Smooth muscle cell (in vitro differentiated cells): ENCODE measurements at regions not wholly inside any gene's neighbourhood (a gene's known extent, or its start where the extent isn't known, plus 50 kb on each side); places are given as distances from the start of the nearest gene placed in this dataset.

Source experiments
- DNase-seq: peaks from one replicate; lab custom pipeline; 2025; ENCODE audit not compliant: unreplicated experiment; lab: John Stamatoyannopoulos, UW
- H2AFZ ChIP-seq: fragments of 200-600 bp; sonication (generic); 2 replicates; pipeline ENCODE4 v1.6.0; 2016; ENCODE audit warnings: antibody characterized with exemption, low read depth, mild to moderate bottlenecking
- H3F3A ChIP-seq: fragments of 200-600 bp; sonication (generic); 2 replicates; pipeline ENCODE4 v1.6.0; 2017; ENCODE audit warnings: antibody characterized with exemption, low read depth
- H3K27ac ChIP-seq: fragments of 200-600 bp; sonication (generic); 2 replicates; pipeline ENCODE4 v1.5.1; 2016; ENCODE audit warnings: low read depth, mild to moderate bottlenecking
- H3K27me3 ChIP-seq: fragments of 200-600 bp; sonication (generic); 2 replicates; pipeline ENCODE4 v1.6.1; 2016; ENCODE audit warnings: low read depth, mild to moderate bottlenecking
- H3K36me3 ChIP-seq: fragments of 200-600 bp; sonication (generic); 2 replicates; pipeline ENCODE4 v1.5.1; 2016; ENCODE audit warnings: low read depth
- H3K4me1 ChIP-seq: fragments of 200-600 bp; sonication (generic); 2 replicates; pipeline ENCODE4 v1.5.1; 2016; ENCODE audit warnings: low read depth
- H3K4me2 ChIP-seq: fragments of 200-600 bp; sonication (generic); 2 replicates; pipeline ENCODE4 v1.6.0; 2016; ENCODE audit warnings: mild to moderate bottlenecking
- H3K4me3 ChIP-seq: fragments of 200-600 bp; sonication (generic); 2 replicates; pipeline ENCODE4 v1.5.1; 2016; ENCODE audit warnings: mild to moderate bottlenecking
- H3K79me2 ChIP-seq: fragments of 200-600 bp; sonication (generic); 2 replicates; pipeline ENCODE4 v1.6.0; 2016; ENCODE audit warnings: low read depth, mild to moderate bottlenecking
- H3K9ac ChIP-seq: fragments of 200-600 bp; sonication (generic); 2 replicates; pipeline ENCODE4 v1.6.0; 2016; ENCODE audit warnings: low read depth
- H3K9me3 ChIP-seq: fragments of 200-600 bp; sonication (generic); replicated peaks from 2 replicates; pipeline ENCODE4 v1.5.1; 2016; ENCODE audit warnings: low read depth
- H4K20me1 ChIP-seq: fragments of 200-600 bp; sonication (generic); 2 replicates; pipeline ENCODE4 v1.6.0; 2016; ENCODE audit warnings: low read depth
- WGBS: methylation state at CpG from one replicate; pipeline ENCODE4 v1.1.7; 2016; ENCODE audit warnings: low lambda C conversion rate; 5-methylcytosine and 5-hydroxymethylcytosine counted together
- TF ChIP-seq, protein P1 (sequence below): fragments of 200-600 bp; sonication (generic); IDR thresholded peaks from 2 replicates; pipeline ENCODE4 v1.5.1; 2017; ENCODE audit warnings: borderline replicate concordance, mild to moderate bottlenecking, antibody characterized with exemption; ENCODE audit not compliant: insufficient read depth, poor library complexity, severe bottlenecking

DNA sequence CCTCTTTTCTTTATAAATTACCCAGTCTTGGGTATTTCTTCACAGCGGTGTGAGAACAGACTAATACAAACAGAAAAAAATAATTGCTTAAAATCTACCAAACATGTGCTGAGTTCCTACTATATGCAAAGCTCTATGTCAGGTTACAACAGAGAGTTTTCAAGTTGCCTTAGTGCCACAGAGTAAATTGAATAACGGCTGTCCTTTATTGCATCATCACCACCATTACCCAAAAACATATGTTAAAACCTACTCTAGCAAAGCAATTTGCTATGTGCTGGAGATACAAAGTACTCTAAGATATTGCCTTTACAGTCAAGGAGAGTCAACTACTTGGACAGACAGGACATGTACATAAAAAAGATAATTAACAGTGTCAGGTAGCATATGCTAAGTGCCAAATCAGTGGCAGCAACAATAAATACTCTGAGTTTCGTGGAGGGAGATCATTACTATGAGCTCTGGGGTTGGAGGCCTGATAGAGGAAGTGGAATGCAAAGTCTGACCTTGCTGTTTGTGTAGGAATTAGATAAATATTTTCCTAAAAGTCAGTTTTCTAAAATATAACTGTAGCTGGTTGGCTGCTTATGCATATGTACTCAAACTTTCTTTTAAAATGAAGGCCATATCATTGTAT is 1058.7 kb upstream of the WWC1 start:
- no peak overlapping the region for H2AFZ ChIP-seq
- TF ChIP-seq, protein P1, sequence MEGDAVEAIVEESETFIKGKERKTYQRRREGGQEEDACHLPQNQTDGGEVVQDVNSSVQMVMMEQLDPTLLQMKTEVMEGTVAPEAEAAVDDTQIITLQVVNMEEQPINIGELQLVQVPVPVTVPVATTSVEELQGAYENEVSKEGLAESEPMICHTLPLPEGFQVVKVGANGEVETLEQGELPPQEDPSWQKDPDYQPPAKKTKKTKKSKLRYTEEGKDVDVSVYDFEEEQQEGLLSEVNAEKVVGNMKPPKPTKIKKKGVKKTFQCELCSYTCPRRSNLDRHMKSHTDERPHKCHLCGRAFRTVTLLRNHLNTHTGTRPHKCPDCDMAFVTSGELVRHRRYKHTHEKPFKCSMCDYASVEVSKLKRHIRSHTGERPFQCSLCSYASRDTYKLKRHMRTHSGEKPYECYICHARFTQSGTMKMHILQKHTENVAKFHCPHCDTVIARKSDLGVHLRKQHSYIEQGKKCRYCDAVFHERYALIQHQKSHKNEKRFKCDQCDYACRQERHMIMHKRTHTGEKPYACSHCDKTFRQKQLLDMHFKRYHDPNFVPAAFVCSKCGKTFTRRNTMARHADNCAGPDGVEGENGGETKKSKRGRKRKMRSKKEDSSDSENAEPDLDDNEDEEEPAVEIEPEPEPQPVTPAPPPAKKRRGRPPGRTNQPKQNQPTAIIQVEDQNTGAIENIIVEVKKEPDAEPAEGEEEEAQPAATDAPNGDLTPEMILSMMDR, result no peak

DNA sequence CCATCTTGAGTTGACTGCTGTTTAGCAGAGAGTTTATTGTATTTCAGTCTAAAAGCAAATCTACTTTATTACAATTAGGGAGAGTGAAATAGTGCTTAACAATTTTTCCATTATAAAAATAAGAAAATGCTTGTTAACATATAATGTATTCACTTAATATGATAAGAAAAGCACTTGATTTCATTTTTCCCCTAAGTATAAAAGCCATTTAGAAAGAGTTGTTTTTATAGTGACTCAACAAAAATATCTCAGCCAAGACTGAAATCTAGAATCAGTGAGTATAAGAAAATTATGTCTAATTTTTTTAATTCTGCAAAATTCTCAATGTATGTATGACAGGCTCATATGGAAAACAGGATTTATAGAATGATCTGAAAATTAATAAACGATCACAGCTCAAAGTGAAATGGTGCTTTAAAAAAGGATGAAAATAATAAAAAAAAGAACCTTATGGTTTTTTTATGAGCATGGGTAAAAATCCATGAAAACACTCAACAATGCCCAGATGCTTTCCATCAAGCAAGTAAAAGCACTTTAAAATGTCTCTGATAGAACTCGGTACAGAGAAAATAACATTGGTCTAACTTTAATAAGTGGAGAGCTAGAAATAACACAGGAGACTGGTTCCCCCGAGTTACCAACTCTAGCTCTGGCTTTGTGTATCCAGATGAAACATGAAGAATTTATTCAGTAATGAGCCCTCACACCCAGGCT is 1057.8 kb upstream of the WWC1 start:
- H3K4me1 ChIP-seq, result no peaks in the 10 kb centered on the region
- H3K79me2 ChIP-seq, result no peaks in the 10 kb centered on the region
- no peaks in the 10 kb centered on the region for H3K27me3 ChIP-seq
- no peak overlapping the region for H3K27ac ChIP-seq
- 92% methylated on average over 3 of the region's 3 CpGs for WGBS
- no peak overlapping the region for H3K4me3 ChIP-seq
- H3K36me3 ChIP-seq, result no peaks in the 10 kb centered on the region
- no peaks in the 10 kb centered on the region for H3F3A ChIP-seq
- no peak for DNase-seq
- no peak overlapping the region for H3K4me2 ChIP-seq
- no peaks in the 10 kb centered on the region for H3K9me3 ChIP-seq
- no peaks in the 10 kb centered on the region for H4K20me1 ChIP-seq
- H2AFZ ChIP-seq, result no peak overlapping the region
- TF ChIP-seq, protein P1, result no peak
- H3K9ac ChIP-seq, result no peak overlapping the region

More for the DNA sequence above, 1058.7 kb upstream of the WWC1 start:
- no peaks in the 10 kb centered on the region for H3F3A ChIP-seq
- no peak overlapping the region for H3K27ac ChIP-seq
- H3K79me2 ChIP-seq, result no peaks in the 10 kb centered on the region
- no peak overlapping the region for H3K4me3 ChIP-seq
- H3K9me3 ChIP-seq, result no peaks in the 10 kb centered on the region
- H3K36me3 ChIP-seq, result no peaks in the 10 kb centered on the region
- WGBS, result 70% methylated on average over 3 of the region's 3 CpGs
- H3K4me2 ChIP-seq, result no peak overlapping the region
- DNase-seq, result no peak
- H3K4me1 ChIP-seq, result no peaks in the 10 kb centered on the region
- no peaks in the 10 kb centered on the region for H3K27me3 ChIP-seq
- no peak overlapping the region for H3K9ac ChIP-seq
- no peaks in the 10 kb centered on the region for H4K20me1 ChIP-seq

DNA sequence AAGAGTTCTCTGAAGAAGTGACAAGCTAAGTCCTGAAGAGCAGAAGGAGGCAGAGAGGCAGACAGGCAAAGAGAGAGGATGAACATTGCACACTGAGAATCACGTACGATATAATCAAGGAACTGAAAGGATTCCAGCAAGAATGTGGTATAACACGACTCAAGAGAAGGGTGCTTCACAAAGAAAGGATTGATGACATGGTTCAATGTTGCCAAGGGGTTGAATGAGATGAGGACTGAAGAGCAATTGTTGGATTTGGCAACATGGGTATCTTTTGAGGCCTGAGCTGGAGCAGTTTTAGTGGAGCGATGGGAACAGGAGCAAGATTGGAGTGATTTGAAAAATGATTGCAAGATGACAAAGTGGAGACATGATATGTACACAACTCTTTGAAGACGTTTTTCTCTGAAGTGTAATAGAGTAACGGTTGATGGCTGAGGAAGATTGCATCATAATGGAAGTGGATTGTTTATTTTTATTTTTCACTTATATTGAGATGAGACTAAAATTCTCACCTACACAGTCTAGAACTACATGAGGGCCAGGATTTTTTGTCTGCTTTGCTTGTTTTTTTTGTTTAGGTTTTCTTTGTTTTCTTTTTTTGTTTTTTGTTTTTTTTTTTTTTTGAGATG is 1049.9 kb upstream of the WWC1 start:
- no peaks in the 10 kb centered on the region for H3K36me3 ChIP-seq
- H3K9me3 ChIP-seq, result no peaks in the 10 kb centered on the region
- no peaks in the 10 kb centered on the region for H3K4me1 ChIP-seq
- H2AFZ ChIP-seq, result no peak overlapping the region
- no peak overlapping the region for H3K4me3 ChIP-seq
- WGBS, result 90% methylated on average over 6 of the region's 6 CpGs
- TF ChIP-seq, protein P1, result no peak
- DNase-seq, result no peak
- H3K79me2 ChIP-seq, result no peaks in the 10 kb centered on the region
- H3K4me2 ChIP-seq, result no peak overlapping the region
- H3K27ac ChIP-seq, result no peak overlapping the region
- H3K27me3 ChIP-seq, result no peaks in the 10 kb centered on the region
- no peak overlapping the region for H3K9ac ChIP-seq
- H4K20me1 ChIP-seq, result no peaks in the 10 kb centered on the region
- H3F3A ChIP-seq, result no peaks in the 10 kb centered on the region
